ENCODE measurements at regions not wholly inside any gene's neighbourhood (a gene's known extent, or its start where the extent isn't known, plus 50 kb on each side); places are given as distances from the start of the nearest gene placed in this dataset.

DNA sequence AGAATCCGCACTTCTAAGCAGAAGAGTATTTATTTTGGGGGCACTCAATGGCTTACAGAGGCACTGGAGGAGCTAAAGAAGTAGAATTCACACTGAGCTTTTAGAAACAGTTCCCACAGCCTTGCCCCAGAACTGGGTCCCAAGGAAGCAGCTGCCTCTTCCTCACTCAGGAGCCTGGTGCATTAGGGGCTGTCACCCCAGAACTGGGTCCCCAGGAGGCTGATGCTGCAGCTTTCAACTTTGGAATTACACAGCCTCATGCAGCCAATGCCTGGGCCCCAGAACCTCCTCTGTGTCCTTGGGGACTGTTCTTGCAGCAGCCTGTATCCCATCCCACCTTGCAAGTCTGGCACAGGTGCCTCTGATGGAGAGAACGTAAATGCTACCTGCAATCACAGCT lies 96.4 kb downstream of the DACT2 start:
- H2BK5ac ChIP-seq (ENCODE audit: low read depth, low read length, poor library complexity, severe bottlenecking): no peak overlapping the region
- no peak overlapping the region for H3K14ac ChIP-seq (replicated peaks; ENCODE audit: low read depth, low read length)
- no peak overlapping the region for H3K4ac ChIP-seq (ENCODE audit: low read depth, low read length)
- H2BK120ac ChIP-seq (ENCODE audit: low read depth, low read length): no peak overlapping the region
- H3K9me3 ChIP-seq (ENCODE audit: control insufficient read depth, insufficient read depth, low read length): peaks cover 28% of the 10 kb centered on the region
- 57% methylated on average over 2 of the region's 2 CpGs; no CpG with 5 or more reads in 1 of the 2 experiments for WGBS, 2 experiments (ENCODE audit: extremely low coverage in 2 of 2, insufficient read length in 1 of 2)
- H3K4me3 ChIP-seq (ENCODE audit: insufficient read depth, low read depth, low read length): no peak overlapping the region
- no peak for DNase-seq
- H3K9me1 ChIP-seq (ENCODE audit: insufficient read depth, low read length): no peaks in the 10 kb centered on the region
- H3K4me2 ChIP-seq (ENCODE audit: low read depth, low read length): no peak overlapping the region
- in situ Hi-C loops (cut with MboI; ENCODE audit: low sequenced_read_pairs) (no loop called here), intact Hi-C loops (cut with micrococcal nuclease) (no loop called here), dilution Hi-C loops (cut with HindIII; ENCODE audit: low sequenced_read_pairs, unreplicated experiment) (no loop called here)
- H3K56ac ChIP-seq (ENCODE audit: extremely low read depth, insufficient read depth, low read length): no peak overlapping the region
- no peaks in the 10 kb centered on the region for H4K20me1 ChIP-seq (ENCODE audit: insufficient read depth, low read length)
- H3K79me1 ChIP-seq (ENCODE audit: low read depth in 1 of 2, low read length in 2 of 2): no peaks in the 10 kb centered on the region
- no peak overlapping the region for H2BK20ac ChIP-seq (ENCODE audit: low read depth, low read length)
- no peak overlapping the region for H4K5ac ChIP-seq (ENCODE audit: low read depth, low read length)
- H3K27me3 ChIP-seq (ENCODE audit: control insufficient read depth, insufficient read depth, low read length): no peaks in the 10 kb centered on the region
- no peak overlapping the region for H3K18ac ChIP-seq (ENCODE audit: low read depth, low read length)
- H4K8ac ChIP-seq (ENCODE audit: low read depth in 2 of 2, low read length in 2 of 2): no peak overlapping the region
- ATAC-seq (ENCODE audit: low read depth): no peak
- no peak overlapping the region for H2AK9ac ChIP-seq (replicated peaks; ENCODE audit: low read depth, low read length, poor library complexity)
- ChIA-PET CTCF (interaction anchor here (0.6 kb wide), 1 partner anchor 65 kb away, joined by 3 read pairs; no protein-coding TSS in a partner anchor), POLR2A (ENCODE audit: unreplicated experiment) (no interaction called here)
- no peaks in the 10 kb centered on the region for H3K36me3 ChIP-seq (ENCODE audit: control insufficient read depth, insufficient read depth, low read length)
- no peak for TF ChIP-seq CHD1 (IDR thresholded peaks at IDR 0.05; ENCODE audit: low read depth, low read length)
- no peak for TF ChIP-seq SMC3 (IDR thresholded peaks at IDR 0.05; ENCODE audit: low read depth, low read length)
- TF ChIP-seq, protein P1, sequence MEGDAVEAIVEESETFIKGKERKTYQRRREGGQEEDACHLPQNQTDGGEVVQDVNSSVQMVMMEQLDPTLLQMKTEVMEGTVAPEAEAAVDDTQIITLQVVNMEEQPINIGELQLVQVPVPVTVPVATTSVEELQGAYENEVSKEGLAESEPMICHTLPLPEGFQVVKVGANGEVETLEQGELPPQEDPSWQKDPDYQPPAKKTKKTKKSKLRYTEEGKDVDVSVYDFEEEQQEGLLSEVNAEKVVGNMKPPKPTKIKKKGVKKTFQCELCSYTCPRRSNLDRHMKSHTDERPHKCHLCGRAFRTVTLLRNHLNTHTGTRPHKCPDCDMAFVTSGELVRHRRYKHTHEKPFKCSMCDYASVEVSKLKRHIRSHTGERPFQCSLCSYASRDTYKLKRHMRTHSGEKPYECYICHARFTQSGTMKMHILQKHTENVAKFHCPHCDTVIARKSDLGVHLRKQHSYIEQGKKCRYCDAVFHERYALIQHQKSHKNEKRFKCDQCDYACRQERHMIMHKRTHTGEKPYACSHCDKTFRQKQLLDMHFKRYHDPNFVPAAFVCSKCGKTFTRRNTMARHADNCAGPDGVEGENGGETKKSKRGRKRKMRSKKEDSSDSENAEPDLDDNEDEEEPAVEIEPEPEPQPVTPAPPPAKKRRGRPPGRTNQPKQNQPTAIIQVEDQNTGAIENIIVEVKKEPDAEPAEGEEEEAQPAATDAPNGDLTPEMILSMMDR (conservative IDR thresholded peaks at IDR 0.05; ENCODE audit: low read depth, low read length): no peak
- TF ChIP-seq, protein P2, sequence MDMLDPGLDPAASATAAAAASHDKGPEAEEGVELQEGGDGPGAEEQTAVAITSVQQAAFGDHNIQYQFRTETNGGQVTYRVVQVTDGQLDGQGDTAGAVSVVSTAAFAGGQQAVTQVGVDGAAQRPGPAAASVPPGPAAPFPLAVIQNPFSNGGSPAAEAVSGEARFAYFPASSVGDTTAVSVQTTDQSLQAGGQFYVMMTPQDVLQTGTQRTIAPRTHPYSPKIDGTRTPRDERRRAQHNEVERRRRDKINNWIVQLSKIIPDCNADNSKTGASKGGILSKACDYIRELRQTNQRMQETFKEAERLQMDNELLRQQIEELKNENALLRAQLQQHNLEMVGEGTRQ (IDR thresholded peaks at IDR 0.05; ENCODE audit: low read depth, low read length): no peak
- TF ChIP-seq, protein P3, sequence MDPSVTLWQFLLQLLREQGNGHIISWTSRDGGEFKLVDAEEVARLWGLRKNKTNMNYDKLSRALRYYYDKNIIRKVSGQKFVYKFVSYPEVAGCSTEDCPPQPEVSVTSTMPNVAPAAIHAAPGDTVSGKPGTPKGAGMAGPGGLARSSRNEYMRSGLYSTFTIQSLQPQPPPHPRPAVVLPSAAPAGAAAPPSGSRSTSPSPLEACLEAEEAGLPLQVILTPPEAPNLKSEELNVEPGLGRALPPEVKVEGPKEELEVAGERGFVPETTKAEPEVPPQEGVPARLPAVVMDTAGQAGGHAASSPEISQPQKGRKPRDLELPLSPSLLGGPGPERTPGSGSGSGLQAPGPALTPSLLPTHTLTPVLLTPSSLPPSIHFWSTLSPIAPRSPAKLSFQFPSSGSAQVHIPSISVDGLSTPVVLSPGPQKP (IDR thresholded peaks at IDR 0.05; ENCODE audit: borderline replicate concordance, low read depth, low read length): no peak
- no peak for TF ChIP-seq MAZ (IDR thresholded peaks at IDR 0.05; ENCODE audit: borderline replicate concordance, low read depth, low read length)
- TF ChIP-seq RFX5 (IDR thresholded peaks at IDR 0.05; ENCODE audit: low read depth, low read length): no peak
- TF ChIP-seq MXI1 (IDR thresholded peaks at IDR 0.05; ENCODE audit: borderline replicate concordance, low read depth, low read length): no peak
- no peak for TF ChIP-seq MAFK (IDR thresholded peaks at IDR 0.05; ENCODE audit: low read depth, low read length)
- no peak overlapping the region for H3K9ac ChIP-seq (ENCODE audit: low read depth, low read length)
- H2BK15ac ChIP-seq (ENCODE audit: low read depth, low read length): no peak overlapping the region
- no peak overlapping the region for H2AK5ac ChIP-seq (ENCODE audit: low read depth, low read length)
- no peak overlapping the region for H3K27ac ChIP-seq (ENCODE audit: insufficient read depth, low read length)
- H3K23ac ChIP-seq (ENCODE audit: low read depth, low read length): no peak overlapping the region
- H4K91ac ChIP-seq (ENCODE audit: insufficient read depth, low read depth, low read length): no peak overlapping the region
- no TSS peak for BruUV-seq (replicated peaks)
- no peak overlapping the region for H2AFZ ChIP-seq (replicated peaks; ENCODE audit: low read length, poor library complexity)
- H3K4me1 ChIP-seq (ENCODE audit: control insufficient read depth, insufficient read depth, low read length): no peaks in the 10 kb centered on the region

Measured in IMR-90 (cell line).